ENCODE measurements at regions not wholly inside any gene's neighbourhood (a gene's known extent, or its start where the extent isn't known, plus 50 kb on each side); places are given as distances from the start of the nearest gene placed in this dataset.

DNA sequence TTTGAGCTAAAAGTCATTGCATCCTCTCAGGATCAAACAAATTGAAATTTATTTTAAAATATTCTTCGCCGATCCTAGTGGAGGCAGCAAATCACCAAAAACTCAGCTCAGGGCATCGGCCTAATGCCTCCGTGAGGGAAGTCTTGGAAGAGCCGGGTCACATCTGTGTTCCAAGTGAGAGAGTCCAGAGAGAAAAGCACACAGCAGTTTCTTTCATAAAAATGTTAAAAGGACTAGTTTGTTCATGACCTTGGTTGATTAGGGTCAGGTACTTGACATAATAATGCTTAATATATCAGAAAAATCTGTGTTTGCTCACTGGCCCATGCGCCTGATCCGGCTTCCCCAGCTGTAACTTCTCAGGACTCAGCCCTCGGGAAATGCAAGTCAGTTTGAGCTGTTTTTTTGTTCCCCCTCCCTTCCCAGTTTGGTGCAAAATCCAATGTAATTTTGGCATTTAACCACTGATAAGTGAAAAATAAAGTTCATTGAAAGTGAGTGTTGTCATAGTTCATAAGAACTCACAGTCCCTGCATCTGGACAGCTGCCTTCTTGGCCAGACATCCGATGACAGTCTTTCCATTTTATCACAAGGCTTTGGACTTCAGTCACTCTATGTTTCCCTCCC, 161.7 kb downstream of the CAND1 start:
- Mint-ChIP-seq H3K4me3 (no peak overlapping the region), H3K9me3 (no peaks in the 10 kb centered on the region), H3K27me3 (no peaks in the 10 kb centered on the region), H3K4me1 (ENCODE audit: low read depth) (peaks cover 2% of the 10 kb centered on the region), H3K36me3 (ENCODE audit: low read depth) (no peaks in the 10 kb centered on the region), H3K27ac (no peak overlapping the region)
- ChIA-PET CTCF (interaction anchor here (1.6 kb wide), 1 partner anchor 14 kb away, joined by 3 read pairs; no protein-coding TSS in a partner anchor), POLR2A (interaction anchor here (0.6 to 1.0 kb wide), 3 partner anchors 8 to 139 kb away, joined by 3 read pairs; no protein-coding TSS in a partner anchor)
- TF ChIP-seq, protein P1, sequence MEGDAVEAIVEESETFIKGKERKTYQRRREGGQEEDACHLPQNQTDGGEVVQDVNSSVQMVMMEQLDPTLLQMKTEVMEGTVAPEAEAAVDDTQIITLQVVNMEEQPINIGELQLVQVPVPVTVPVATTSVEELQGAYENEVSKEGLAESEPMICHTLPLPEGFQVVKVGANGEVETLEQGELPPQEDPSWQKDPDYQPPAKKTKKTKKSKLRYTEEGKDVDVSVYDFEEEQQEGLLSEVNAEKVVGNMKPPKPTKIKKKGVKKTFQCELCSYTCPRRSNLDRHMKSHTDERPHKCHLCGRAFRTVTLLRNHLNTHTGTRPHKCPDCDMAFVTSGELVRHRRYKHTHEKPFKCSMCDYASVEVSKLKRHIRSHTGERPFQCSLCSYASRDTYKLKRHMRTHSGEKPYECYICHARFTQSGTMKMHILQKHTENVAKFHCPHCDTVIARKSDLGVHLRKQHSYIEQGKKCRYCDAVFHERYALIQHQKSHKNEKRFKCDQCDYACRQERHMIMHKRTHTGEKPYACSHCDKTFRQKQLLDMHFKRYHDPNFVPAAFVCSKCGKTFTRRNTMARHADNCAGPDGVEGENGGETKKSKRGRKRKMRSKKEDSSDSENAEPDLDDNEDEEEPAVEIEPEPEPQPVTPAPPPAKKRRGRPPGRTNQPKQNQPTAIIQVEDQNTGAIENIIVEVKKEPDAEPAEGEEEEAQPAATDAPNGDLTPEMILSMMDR (IDR thresholded peaks at IDR 0.05): no peak
- intact Hi-C loops (cut with micrococcal nuclease): no loop called here
- no peak for ATAC-seq
- no peak for DNase-seq

DNA sequence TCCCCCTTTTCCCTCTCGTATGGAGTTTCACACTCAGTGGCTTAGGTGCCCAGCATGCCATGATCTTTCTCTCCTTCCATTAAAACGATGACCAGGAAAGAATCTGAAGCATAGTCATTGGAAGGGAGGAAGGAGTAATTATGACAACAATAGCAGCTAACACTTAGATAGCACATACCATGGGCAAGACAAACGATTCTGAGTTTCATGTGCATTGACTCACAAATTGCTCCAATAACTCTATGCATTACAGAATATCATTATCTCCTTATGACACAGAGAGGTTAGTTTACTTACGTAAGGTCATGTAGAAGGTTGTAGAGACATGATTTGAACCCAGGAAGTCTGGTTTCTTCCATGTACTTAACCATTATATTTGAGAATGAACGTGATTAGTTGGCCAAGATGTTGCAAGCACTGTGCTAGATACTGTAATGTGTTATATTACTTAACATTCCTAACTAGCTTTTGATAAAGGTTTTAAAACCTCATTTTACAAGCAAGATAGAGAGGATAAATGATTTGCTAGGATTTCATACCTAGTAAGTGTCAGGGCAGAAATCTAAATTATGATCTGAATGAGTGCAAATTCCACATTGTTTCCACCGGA, 162.4 kb downstream of the CAND1 start:
- ChIA-PET POLR2A (interaction anchor here (1.0 kb wide), 2 partner anchors 64 to 138 kb away, joined by 3 read pairs; no protein-coding TSS in a partner anchor), CTCF (no interaction called here)
- peaks cover 2% of the 10 kb centered on the region for H3K4me1 Mint-ChIP-seq (ENCODE audit: low read depth)
- intact Hi-C loops (cut with micrococcal nuclease): no loop called here
- ATAC-seq (no peak), DNase-seq (no peak)
- no peak overlapping the region for H3K4me3 Mint-ChIP-seq
- H3K9me3 Mint-ChIP-seq: no peaks in the 10 kb centered on the region
- H3K27me3 Mint-ChIP-seq: no peaks in the 10 kb centered on the region
- TF ChIP-seq, protein P1 (IDR thresholded peaks at IDR 0.05): no peak
- no peak overlapping the region for H3K27ac Mint-ChIP-seq
- H3K36me3 Mint-ChIP-seq (ENCODE audit: low read depth): no peaks in the 10 kb centered on the region

DNA sequence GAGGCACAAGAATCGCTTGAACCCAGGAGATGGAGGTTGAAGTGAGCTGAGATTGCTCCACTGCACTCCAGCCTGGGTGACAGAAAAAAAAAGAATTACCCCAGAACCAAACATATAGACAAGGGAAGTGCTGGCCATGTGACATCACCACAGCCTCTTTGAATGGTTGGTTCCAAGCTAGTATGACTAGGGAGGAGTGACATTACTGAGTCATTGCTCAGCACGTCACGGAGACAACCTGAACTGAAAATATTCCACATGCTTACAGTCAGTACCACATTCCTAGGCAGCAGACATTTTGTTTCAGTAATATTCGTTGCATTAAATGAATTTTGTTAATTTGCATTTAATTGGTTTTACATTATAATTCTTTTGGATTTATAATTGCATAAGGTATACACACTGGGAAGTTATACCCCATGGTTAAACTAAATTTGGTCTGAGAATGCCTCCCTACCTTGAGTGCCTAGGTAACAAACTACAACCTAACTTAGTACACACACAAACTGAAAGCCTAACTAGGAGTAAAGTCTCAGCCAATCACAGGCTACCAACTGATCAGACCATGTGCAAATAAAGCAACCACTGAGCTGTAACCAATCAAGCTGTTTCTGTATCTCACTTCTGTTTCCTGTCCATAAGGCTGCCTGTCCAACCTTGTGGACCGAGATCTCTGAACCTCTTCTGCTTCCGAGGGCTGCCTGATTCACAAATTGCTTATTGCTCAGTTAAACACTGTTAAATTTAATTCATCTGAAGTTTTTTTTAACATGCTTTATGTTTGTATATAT, 164.4 kb downstream of the CAND1 start:
- intact Hi-C loops (cut with micrococcal nuclease): no loop called here
- Mint-ChIP-seq H3K4me1 (ENCODE audit: low read depth) (peaks cover 8% of the 10 kb centered on the region), H3K36me3 (ENCODE audit: low read depth) (no peaks in the 10 kb centered on the region), H3K9me3 (no peaks in the 10 kb centered on the region), H3K4me3 (no peak overlapping the region), H3K27ac (no peak overlapping the region), H3K27me3 (no peaks in the 10 kb centered on the region)
- TF ChIP-seq, protein P1 (IDR thresholded peaks at IDR 0.05): no peak
- no peak for DNase-seq
- ChIA-PET POLR2A (no interaction called here), CTCF (interaction anchor here (0.6 kb wide), 1 partner anchor 540 kb away, joined by 3 read pairs; no protein-coding TSS in a partner anchor)
- no peak for ATAC-seq

DNA sequence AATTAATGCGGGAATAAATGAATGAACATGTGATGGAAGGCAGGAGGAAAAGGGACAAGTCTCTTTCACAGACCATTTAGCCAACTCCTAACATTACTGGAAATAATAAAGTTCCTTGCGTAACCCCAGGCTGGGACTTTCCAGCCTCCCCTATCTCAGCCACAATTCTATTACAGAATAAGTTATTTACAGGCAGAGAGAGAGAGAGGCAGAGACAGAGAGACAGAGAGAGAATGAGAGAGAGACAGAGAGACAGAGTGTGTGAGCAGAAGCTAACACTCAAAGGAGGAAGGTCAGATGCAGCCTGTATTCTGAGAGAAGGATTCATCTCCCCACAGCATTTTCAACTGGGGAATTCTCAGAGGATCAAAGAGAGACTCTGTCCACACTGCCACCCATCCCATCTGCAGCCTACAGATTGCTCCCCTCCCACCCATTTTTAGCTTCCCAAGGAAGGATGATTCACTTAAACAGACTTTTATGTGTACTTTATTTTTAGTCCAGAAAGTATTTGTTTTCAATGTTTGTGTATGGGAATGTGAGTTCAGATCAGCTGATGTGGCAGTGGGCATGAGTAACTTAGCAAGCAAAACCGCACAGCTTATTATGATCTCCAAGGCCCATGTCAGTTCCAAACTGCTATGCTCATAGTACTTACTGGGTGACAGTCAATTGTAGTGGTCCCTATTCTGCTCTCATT, 165.7 kb downstream of the CAND1 start:
- Mint-ChIP-seq H3K4me1 (ENCODE audit: low read depth) (peaks cover 8% of the 10 kb centered on the region), H3K9me3 (peaks cover 2% of the 10 kb centered on the region), H3K27ac (no peak overlapping the region), H3K27me3 (no peaks in the 10 kb centered on the region), H3K36me3 (ENCODE audit: low read depth) (no peaks in the 10 kb centered on the region), H3K4me3 (no peak overlapping the region)
- no peak for ATAC-seq
- CTCF ChIA-PET: interaction anchor here (0.9 to 1.6 kb wide), 3 partner anchors 13 to 506 kb away, joined by 3 to 8 read pairs (median 5); no protein-coding TSS in a partner anchor
- intact Hi-C loops (cut with micrococcal nuclease): no loop called here
- DNase-seq: no peak
- POLR2A ChIA-PET: no interaction called here
- TF ChIP-seq, protein P1 (IDR thresholded peaks at IDR 0.05): no peak
